ENCODE measurements at regions not wholly inside any gene's neighbourhood (a gene's known extent, or its start where the extent isn't known, plus 50 kb on each side); places are given as distances from the start of the nearest gene placed in this dataset.

DNA sequence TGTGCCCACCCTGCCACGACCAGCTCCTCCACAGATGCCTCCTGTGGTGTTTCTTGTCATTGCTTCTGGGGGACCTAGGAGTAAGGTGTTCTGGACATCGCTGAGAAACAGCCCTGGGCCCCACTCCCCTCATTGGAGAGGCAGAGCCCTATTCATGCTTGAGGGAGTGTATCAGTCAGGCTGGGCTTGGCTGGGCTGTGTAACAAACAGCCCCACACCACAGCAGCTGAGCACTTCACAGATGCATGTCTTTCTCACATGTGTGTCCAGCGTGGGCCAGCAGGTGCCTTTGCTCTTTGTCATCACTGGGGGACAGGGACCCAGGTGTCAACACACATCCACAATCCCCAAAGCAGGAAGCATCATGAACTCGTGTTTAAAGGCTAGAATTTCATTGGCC, 65.1 kb upstream of the FBRSL1 start:
- DNase-seq (ENCODE audit: low spot score) = no peak

DNA sequence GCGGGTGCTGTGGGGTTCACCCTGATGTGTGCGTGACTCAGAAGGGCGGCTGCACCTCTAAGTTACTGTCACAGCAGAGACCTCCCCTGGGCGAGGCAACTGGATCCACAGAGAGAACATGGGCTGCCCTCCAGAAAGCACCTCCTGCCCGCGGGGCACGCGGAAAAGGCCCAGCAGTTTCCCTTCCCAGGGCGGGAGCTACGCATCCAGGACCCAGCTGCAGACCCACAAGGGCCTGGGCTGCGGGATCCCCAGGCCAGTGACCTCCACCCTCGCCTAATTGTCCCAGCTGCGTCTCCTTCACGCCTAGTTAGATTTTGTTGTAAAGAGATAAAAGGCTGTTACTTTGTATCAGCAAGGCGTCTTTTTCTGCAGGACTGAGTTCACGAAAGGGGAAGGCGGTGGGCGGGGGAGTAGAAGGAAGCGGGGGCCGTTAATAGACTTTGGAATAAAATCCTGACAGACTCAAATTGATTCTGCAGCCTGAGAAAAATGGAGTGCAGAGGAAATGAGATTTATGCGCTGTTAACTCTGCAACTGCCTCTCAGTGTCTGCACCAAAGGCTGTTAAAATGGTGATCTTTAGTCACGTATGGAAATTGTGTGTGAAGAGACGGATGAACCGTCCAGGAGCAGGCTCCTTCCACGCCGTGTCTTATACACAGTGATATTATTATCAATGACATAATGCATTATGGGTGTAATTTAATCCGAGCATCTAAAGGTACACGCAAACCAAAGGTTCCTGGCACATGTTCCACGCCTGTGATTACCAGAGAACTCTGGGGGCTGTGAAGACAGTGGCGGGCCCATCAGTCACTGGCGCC, 65.9 kb upstream of the FBRSL1 start:
- no peak for DNase-seq (ENCODE audit: low spot score)

DNA sequence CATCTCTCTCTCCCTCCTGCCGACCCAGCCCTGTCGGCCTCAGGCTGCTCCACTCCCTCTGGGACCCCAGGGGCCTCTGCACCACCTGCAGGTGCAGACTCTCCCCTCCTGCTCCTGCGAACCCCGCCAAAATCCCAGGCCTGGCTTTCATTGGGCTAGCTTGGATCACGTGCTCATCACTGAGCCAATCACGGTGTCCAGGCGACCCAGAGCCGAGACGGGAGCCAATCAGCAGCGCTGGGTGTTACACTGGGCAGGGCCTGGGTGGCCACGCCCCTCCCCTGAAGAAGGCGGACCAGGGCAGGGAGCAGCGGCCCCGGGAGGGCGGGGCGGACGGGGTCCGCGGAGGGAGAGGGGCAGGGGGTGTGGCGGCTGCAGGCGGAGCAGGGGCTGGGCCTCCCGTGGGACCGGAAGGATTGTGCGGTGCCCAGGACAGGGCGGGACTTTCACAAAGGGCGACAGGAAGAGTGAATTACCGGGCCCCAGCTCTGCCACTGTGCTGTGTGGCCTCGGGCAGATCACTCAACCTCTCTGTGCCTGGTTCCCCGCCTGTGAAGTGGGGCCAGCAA, 66.6 kb upstream of the FBRSL1 start:
- DNase-seq (ENCODE audit: low spot score) = no peak

DNA sequence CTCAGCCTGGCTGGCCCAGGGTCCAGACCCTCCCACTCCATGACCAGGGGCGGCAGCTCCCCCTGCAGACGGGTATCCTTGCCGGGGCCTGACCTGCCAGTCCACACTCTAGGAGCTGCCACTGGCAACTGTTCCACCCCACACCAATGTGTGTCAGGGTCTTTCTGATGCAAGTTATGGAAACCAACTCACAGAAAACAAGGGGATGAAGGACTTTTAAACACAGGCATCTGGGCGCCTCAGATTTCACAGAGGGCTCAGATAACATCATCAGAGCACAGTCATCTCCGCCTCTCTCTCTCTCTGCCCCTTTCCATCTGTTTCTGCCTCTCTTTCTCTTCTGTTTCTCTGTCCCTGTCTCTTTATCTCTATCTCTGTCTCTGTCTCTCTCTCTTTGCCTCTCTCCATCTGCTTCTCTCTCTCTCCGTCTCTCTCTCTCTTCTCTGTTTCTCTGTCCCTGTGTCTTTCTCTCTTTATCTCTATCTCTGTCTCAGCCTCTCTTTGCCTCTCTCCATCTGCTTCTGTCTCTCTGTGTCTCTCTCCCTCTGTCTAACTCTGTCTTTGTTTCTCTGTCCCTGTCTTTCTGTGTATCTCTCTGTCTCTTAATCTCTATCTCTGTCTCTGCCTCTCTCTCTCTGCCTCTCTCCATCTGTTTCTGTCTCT, 67.4 kb upstream of the FBRSL1 start:
- DNase-seq (ENCODE audit: low spot score) = no peak

DNA sequence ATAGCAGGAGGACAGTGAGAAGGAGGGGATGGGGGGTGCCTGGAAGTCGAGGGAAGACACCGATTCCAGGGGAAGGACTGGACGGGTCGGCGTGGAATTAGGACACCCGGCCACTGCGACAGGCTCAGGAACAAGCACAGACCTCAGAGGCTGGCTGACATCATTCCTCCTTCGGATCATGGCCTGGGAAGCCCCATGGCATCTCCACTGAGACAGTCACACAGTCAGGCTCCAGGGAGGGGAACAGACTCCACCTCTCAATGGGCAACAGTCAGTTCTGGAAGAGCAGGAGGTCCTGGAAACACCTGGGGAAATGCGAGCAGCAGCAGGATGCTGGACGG, 67.9 kb upstream of the FBRSL1 start:
- no peak for DNase-seq (ENCODE audit: low spot score)

DNA sequence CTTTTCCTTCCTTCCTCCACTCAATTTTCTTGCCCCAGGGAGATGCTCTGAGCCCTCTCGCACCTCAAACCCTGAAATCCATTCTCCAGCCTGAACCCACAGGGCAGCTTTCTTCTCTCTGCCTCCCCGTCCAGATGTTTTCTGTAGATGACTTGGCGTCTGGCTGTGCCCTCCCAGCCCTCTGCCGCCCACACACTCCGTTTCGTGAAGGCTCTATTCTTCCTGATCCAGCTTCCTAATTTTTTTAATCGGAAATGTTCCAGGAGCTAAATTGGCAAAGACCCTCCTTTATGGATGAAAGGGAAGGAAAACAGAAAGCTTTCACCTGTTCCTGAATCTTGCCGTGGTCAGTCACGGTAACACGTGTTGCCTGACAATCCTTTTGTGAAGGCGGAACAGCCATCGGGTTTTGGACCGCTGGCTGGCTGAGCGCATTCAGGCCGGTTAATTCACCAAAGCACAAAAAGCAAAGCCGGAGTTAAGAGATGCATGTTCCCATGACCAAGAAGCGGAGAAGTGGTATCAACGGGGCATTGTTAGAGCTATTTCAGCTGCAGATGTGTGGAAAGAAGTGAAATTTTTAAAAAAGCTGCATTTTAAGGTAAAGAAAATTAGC, 70.2 kb upstream of the FBRSL1 start:
- no peak for DNase-seq (ENCODE audit: low spot score)

DNA sequence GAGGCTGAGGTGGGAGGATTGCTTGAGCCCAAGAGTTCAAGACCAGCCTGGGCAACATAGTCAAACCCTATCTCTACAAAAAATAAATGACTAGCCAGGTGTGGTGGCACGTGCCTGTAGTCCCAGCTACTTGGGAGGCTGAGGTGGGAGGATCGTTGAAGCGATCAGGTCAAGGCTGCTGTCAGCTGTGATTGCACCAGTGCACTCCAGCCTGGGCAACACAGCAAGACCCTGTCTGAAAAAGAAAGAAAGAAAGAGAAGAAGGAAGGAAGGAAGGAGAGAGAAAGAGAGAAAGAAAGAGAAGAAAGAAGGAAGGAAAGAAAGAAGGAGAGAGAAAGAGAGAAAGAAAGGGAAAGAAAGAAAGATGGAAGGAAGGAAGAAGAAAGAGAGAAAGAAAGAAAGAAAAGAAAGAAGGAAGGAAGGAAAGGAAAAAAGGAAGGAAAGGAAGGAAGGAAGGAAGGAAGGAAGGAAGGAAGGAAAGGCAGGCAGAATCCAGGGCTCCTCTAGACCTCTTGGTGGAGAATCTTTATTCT, 71.5 kb upstream of the FBRSL1 start:
- DNase-seq (ENCODE audit: low spot score) = no peak

DNA sequence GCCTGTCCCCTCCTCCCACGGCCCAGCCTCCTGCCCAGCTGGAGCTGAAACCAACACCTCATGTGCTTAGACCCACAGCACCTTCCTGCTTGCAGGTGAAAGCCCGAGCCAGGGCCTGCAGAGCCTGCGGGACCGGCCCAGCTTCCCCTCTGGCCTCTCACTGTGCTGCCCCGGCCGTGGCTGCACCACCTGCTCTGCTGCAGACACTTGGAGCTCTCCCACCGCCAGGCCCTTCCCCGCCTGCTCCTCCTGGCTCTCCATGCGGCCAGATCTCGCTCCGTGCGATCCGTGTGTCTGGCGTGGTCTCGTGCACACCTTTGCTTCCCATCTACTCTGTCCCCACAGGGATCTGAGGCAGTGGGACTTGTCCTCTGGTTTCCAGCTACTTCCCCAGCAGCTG, 72.2 kb upstream of the FBRSL1 start:
- DNase-seq (ENCODE audit: low spot score) = no peak

DNA sequence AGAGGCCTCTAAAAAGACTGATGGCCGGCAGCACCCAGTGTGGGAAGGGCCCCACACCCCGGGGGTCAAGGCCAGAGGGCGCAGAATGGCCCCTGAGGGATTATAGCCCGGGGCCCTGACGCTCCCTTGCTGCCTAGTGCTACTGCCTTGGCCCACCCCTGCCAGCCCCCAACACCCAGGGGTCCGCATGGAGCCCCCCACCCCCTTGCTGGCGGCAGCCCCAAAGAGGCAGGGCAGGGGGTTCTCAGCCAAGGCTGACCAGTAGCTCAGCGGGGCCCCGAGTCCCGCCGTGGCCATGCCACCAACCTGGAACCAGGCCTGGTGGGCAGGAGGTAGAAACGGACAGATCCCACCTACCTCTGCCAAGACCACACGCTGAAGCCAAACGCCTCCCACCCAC, 73.1 kb upstream of the FBRSL1 start:
- no peak for DNase-seq (ENCODE audit: low spot score)

DNA sequence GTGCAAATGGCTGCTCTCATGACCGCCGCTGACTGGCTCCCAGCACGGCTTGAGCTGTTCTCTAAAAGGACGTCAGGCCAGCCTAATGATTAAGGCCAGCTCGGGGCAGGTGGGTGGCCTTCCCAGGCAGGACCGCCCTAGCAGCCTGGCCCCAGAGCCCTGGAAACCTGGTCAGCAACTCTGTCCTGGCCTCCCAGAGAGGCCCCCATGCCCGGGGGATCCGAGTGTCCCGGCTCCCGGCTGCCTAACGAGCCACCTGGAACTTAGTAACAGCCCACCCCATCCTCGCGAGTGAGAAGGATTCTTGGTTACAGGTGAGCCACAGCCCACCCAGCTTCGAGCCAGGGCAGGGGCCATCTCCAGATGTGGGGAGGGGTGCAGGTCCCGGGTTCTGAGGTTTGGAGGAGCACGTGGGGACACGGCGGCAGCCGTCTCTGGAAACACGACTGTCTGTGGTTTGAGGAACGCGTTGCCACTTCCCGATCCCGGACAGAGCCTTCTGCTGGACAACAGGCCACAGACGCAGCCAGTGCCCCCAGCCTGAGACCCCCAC, 73.8 kb upstream of the FBRSL1 start:
- no peak for DNase-seq (ENCODE audit: low spot score)

DNA sequence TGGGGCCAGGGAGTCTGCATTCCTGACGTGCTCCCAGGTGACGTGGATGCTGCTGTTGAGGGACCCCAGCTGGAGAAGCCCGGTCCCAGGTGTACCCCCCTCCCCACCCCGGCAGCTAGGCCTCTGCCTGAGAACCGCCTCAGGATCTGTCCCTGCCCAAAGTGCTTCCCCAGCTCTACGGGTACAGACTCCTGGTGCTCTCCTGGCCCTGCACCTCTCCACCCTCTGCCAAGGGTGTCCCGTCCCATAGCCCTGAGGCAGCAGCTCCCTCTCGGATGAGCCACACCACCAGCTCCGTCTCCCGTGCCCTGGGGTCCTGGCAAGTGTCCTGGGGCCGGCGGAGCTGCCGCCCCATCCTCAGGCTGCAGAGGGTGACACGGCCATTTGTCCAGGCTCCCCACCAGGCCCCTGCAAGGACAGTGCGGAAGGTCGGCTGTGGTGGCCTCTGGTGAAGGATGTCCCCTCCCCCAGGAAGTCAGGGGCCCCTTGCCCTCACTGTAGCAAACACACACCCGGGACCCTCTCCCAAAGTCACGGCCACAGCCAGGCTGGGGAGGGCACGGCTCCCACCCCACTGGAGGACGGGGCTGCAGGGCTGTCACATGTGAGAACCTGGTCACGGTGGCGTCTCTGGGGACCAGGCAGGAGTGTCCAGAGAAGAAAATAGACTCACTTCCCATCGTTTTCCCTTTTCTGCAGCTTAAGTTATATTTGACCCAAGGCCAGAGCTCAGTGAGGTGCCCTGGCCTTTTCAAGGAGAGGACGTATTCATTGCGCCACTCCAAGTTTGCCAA, 74.4 kb upstream of the FBRSL1 start:
- DNase-seq (ENCODE audit: low spot score) = no peak

DNA sequence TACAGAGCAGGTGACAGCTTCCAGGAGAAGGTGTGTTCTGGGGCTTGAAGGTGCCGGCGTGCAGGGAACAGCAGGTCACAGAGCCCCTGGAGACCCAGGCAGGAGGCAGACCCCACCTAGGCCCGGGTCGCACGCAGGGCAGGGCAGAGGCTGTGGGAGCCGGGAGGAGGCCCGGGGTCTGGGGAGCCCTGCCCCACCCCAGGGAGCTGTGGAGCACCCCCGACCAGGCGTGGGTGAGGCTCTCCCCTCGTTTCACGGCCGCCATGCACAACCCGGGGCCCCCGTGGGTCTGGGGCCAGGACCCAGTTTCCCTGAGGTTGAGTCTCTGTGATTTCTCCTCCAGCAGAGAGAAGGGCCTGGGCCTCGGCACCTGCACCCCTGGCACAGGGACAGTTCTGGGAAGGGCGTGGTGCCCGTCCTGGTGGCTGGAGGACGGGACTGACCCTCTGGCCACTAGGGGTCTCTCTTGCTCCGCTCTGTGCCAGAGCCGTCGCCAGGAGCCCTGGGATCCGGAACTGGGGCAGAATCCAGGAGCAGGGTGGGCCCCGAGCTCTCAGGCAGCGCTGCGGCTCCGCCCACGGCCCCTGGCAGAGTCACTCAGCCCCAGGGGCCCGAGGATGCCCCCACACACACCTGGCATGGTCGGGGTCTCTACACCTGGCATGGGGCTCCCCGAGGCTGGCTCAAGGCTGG, 75.2 kb upstream of the FBRSL1 start:
- peak; percentile 77 for DNase-seq (ENCODE audit: low spot score)

DNA sequence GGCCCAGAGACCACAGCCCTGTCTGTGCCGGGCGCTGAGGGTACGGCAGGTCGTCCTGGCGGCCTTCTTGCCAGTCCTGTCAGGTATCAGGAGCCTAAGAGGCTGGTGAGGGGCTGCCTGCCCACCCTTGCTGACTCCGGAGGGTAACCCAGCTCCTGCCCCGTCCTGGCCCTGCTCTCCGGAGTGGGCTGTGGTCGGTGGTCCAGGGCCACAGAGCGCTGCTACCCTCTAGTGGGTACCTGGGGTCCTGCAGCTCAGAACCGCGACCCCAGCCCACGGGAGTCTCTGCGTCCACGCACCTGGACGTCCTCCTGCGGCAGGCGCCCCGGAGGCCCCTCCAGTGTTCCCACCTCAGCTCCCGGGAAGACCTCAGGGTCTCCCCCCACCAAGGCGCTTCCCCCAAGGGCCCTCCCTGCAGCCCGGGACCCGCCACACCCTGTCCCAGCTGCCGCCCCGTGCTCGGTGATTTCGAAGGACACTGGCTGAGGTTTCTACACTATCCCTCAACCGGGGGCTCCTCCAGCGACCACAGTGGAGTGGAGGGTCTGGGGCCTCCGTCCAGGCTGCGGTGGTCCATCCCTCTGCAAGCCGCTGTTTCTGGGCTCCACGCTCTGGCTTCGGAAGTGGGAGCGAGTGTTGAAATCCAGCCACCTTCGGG, 75.9 kb upstream of the FBRSL1 start:
- no peak for DNase-seq (ENCODE audit: low spot score)

DNA sequence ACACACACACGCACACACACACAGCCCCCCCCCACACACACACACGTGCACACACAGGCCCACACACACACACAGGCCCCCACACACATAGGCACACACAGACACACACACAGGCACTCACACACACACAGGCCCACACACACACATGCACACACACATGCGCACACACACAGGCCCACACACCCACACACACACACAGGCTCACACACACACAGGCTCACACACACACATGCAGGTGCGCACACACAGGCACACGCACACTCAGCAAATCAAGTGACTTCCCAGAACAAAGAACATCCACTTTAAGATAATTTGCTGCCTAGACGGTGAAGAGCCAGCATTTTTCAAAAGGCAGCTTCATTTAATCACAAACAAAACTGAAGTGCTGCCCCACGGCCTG, 78.5 kb upstream of the FBRSL1 start:
- DNase-seq (ENCODE audit: low spot score) = no peak

DNA sequence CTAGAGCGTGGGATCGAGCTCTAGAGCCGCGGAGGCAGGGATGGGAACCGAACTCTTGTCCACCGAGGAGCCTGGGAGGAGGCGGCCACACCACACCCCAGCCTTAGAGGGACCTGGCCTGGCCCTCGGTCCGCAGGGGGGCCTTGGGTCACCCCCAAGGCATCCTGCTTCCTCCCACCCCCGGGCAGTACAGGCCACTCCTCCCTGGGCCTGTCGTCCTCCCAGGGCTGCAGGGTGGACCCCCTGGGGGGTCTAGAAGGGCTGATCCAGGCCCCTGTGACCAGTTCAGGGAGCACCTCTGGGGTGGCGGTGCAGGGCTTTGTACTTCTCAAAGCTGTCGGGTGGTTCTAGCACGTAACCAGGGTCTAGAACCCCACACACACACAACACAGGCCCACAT, 79.1 kb upstream of the FBRSL1 start:
- DNase-seq (ENCODE audit: low spot score) = no peak

DNA sequence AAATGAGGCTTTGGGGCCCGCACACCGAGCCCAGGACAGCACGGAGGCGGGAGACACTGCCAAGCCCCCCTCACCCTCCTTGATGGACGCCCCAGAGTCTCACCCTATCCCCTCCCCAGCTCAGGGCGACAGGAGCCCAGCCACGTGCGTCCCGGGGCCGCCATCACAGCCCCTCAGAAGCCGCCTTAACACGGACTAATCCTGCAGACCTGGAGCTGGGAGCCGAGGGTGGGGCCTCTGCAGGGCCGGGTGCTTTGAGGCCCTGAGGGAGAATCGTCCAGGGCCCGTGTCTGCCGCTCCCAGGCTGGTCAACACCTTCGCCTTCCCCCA, 79.7 kb upstream of the FBRSL1 start:
- DNase-seq (ENCODE audit: low spot score) = no peak

DNA sequence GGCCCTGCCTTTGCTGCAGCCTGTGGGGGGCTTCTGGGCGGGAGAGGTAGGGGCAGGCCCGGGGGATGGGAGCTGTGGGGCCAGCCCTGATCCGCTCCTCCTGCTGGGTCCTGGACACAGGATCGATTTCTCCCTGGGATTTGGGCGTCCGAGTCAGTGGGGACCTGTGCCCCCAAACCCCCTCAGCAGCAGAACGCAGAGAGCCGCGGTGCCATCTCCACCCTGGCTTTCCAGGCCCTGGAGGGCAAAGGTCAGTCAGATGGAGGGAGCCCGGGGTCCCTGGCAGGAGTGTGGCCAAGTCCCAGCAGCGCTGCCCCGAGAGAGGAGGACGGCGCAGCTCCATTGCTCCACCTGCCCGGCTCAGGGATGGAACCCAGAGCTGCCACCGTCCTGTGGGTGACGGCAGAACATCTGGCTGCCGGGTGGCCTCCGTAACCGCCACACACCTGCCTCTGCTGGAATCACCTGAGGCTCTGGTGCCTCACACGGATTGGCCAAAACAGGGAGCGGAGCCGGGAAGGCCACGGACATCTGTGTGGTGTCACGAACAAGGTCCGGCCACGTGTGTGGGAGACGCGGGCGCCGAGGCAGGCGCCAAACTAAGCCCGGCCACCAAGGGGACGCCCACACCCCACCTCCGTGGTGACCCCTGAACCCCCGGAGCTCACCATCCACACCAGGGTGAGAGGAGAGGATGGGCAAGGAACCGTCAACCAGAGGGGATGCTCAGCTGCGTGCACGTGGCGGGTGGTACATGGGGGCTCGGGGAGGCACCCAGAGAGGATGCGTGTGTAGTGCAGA, 80.3 kb upstream of the FBRSL1 start:
- DNase-seq (ENCODE audit: low spot score) = no peak

DNA sequence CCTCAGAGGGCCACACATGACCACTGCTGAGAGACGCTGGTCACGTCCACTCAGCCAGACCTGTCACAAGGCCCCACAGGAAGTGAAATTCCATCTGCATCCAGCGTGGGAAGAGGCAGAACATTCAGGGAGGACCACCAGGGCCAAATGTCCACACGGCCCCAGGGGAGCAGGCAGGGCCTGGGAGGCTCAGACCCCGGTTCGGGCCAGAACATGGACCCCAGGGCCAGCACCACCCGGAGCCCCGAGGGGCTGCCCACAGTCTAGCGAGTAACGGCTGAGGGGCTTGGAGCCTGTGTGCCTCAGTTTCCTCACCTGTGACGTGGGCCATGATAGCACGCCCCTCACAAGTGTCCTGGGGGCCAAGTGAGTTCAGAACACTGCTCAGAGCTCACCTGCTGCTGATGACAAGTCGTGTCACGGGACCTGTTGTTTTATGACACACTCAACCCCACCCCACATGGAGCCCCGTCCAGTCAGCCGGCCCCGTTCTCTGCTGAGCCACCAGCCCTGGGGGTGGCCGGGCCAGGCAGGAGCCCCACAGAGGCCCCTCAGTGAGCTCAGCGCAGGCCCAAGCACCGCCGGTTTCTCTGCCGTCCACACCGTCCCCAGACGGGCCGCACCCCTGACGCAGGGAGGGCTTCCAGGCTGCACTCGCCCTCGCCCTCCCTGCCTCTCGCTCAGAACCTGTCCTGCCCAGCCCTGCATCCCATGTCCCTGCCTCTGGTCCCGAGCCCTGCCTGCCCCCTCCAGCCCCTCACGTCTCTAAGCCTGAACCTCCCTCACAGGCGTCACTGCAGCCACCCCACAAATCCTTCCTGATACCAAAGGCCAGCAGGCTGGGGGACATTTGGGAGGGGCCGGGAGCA, 79.5 kb upstream of the GALNT9 start:
- DNase-seq (ENCODE audit: low spot score) = no peak

DNA sequence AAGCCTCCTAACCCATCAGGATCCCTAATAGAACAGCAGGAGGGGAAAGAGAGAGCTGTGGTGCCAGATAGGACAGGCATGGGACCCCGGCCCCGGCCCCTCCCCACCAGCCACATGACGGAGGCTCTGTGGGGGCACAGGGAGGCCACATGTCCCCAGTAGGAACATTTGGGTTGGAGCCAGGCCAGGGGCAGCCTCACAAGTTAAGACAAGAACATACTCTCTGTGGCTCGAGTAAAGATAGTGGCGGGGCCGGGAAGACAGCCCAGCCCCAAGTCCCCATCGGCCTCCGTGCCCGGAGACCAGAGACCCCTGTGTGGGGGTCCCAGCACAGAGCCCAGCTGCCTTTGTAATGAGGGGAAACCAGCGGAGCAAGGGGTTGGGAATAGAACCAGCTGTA, 78.6 kb upstream of the GALNT9 start:
- no peak for DNase-seq (ENCODE audit: low spot score)

Measured in CD4-positive, alpha-beta T cell treated with Interleukin-6 at 100 ng/mL for 8 hours (primary cell).